Astrocyte (in vitro differentiated cells and primary cell): ENCODE measurements at regions not wholly inside any gene's neighbourhood (a gene's known extent, or its start where the extent isn't known, plus 50 kb on each side); places are given as distances from the start of the nearest gene placed in this dataset.

Source experiments
- DNase-seq: peaks from one replicate; pipeline ENCODE4 v3.0.0-alpha.2; 2010; ENCODE audit warnings: low read depth
- FAIRE-seq: peaks from 2 replicates; lab custom pipeline; 2011; peaks lifted over from hg19 to GRCh38; lab: Jason Lieb, UNC
- H2AFZ ChIP-seq: 2 replicates; pipeline ENCODE4 v1.6.0; 2012; ENCODE audit warnings: low read depth, low read length, inconsistent platforms
- H3K27ac ChIP-seq: 2 replicates; pipeline ENCODE4 v1.5.1; 2011; ENCODE audit warnings: low read depth, low read length, inconsistent platforms
- H3K27me3 ChIP-seq: 2 replicates; pipeline ENCODE4 v1.6.0; 2011; ENCODE audit warnings: low read length, inconsistent platforms; ENCODE audit not compliant: insufficient read depth
- H3K36me3 ChIP-seq: 2 replicates; pipeline ENCODE4 v1.5.1; 2011; ENCODE audit warnings: low read length, inconsistent platforms; ENCODE audit not compliant: insufficient read depth
- H3K4me1 ChIP-seq: 2 replicates; pipeline ENCODE4 v1.5.1; 2011; ENCODE audit warnings: low read length, inconsistent platforms; ENCODE audit not compliant: insufficient read depth
- H3K4me2 ChIP-seq: 2 replicates; pipeline ENCODE4 v1.6.0; 2012; ENCODE audit warnings: low read length, inconsistent platforms
- H3K4me3 ChIP-seq: 2 replicates; pipeline ENCODE4 v1.5.1; 2011; ENCODE audit warnings: low read depth, mild to moderate bottlenecking, low read length, inconsistent platforms; ENCODE audit not compliant: insufficient read depth
- H3K79me2 ChIP-seq: 2 replicates; pipeline ENCODE4 v1.6.0; 2012; ENCODE audit warnings: mild to moderate bottlenecking, low read length, inconsistent platforms; ENCODE audit not compliant: insufficient read depth
- H3K9ac ChIP-seq: 2 replicates; pipeline ENCODE4 v1.6.0; 2012; ENCODE audit warnings: mild to moderate bottlenecking, low read length, inconsistent platforms
- H3K9me3 ChIP-seq: 2 replicates; pipeline ENCODE4 v1.5.1; 2012; ENCODE audit warnings: low read depth, mild to moderate bottlenecking, low read length, inconsistent platforms; ENCODE audit not compliant: insufficient read depth
- H4K20me1 ChIP-seq: 2 replicates; pipeline ENCODE4 v1.6.0; 2012; ENCODE audit warnings: low read length, inconsistent platforms; ENCODE audit not compliant: insufficient read depth
- H3K27ac Mint-ChIP-seq: one replicate; pipeline ENCODE4 v1.8.0; 2021; ENCODE audit warnings: mild to moderate bottlenecking, mixed read lengths; ENCODE audit not compliant: unreplicated experiment
- H3K27me3 Mint-ChIP-seq: one replicate; pipeline ENCODE4 v1.8.0; 2021; ENCODE audit warnings: low read depth, mixed read lengths; ENCODE audit not compliant: unreplicated experiment
- H3K36me3 Mint-ChIP-seq: one replicate; pipeline ENCODE4 v1.8.0; 2021; ENCODE audit warnings: low read depth, mixed read lengths; ENCODE audit not compliant: unreplicated experiment
- H3K4me1 Mint-ChIP-seq: one replicate; pipeline ENCODE4 v1.8.0; 2021; ENCODE audit warnings: low read depth, mixed read lengths; ENCODE audit not compliant: unreplicated experiment
- H3K4me3 Mint-ChIP-seq: one replicate; pipeline ENCODE4 v1.8.0; 2021; ENCODE audit warnings: mild to moderate bottlenecking, moderate library complexity, mixed read lengths; ENCODE audit not compliant: unreplicated experiment
- H3K9me3 Mint-ChIP-seq: one replicate; pipeline ENCODE4 v1.8.0; 2021; ENCODE audit warnings: mild to moderate bottlenecking, mixed read lengths; ENCODE audit not compliant: unreplicated experiment
- CTCF ChIP-seq: IDR thresholded peaks from 2 replicates; pipeline ENCODE4 v1.5.1; 2011; ENCODE audit warnings: low read depth, mild to moderate bottlenecking, inconsistent platforms, low read length, moderate library complexity; ENCODE audit not compliant: insufficient read depth
- EZH2 ChIP-seq: IDR thresholded peaks from 2 replicates; pipeline ENCODE4 v1.6.1; 2012; ENCODE audit warnings: mild to moderate bottlenecking, low read length, inconsistent platforms; ENCODE audit not compliant: insufficient read depth

GRCh38 chr18:30103881-30104280 lies 938.7 kb downstream of the DSC3 start:
- H3K27ac ChIP-seq, result no peak overlapping the region
- H3K79me2 ChIP-seq, result no peaks in the 10 kb centered on the region
- H3K4me1 ChIP-seq, result no peaks in the 10 kb centered on the region
- H3K9me3 Mint-ChIP-seq, result no peaks in the 10 kb centered on the region
- no peak overlapping the region for H3K9ac ChIP-seq
- no peaks in the 10 kb centered on the region for H3K9me3 ChIP-seq
- DNase-seq (no peak), FAIRE-seq (no peak)
- no peaks in the 10 kb centered on the region for H3K36me3 ChIP-seq
- H3K4me1 Mint-ChIP-seq, result no peaks in the 10 kb centered on the region
- no peak overlapping the region for H3K4me2 ChIP-seq
- no peaks in the 10 kb centered on the region for H4K20me1 ChIP-seq
- no peaks in the 10 kb centered on the region for H3K36me3 Mint-ChIP-seq
- H3K4me3 Mint-ChIP-seq, result no peak overlapping the region
- no peak overlapping the region for H3K27ac Mint-ChIP-seq
- no peak overlapping the region for H2AFZ ChIP-seq
- no peaks in the 10 kb centered on the region for H3K27me3 Mint-ChIP-seq
- H3K27me3 ChIP-seq, result no peaks in the 10 kb centered on the region
- no peak for TF ChIP-seq EZH2
- TF ChIP-seq CTCF, result no peak
- no peak overlapping the region for H3K4me3 ChIP-seq

GRCh38 chr18:30096796-30097195 lies 945.7 kb downstream of the DSC3 start:
- no peaks in the 10 kb centered on the region for H3K36me3 Mint-ChIP-seq
- H3K79me2 ChIP-seq, result no peaks in the 10 kb centered on the region
- H3K27me3 Mint-ChIP-seq, result no peaks in the 10 kb centered on the region
- FAIRE-seq (no peak), DNase-seq (no peak)
- no peak overlapping the region for H3K4me3 Mint-ChIP-seq
- H3K9ac ChIP-seq, result no peak overlapping the region
- no peaks in the 10 kb centered on the region for H4K20me1 ChIP-seq
- peaks cover 16% of the 10 kb centered on the region for H3K4me1 Mint-ChIP-seq
- no peaks in the 10 kb centered on the region for H3K36me3 ChIP-seq
- H2AFZ ChIP-seq, result no peak overlapping the region
- TF ChIP-seq EZH2 (no peak), CTCF (no peak)
- H3K9me3 Mint-ChIP-seq, result no peaks in the 10 kb centered on the region
- no peaks in the 10 kb centered on the region for H3K4me1 ChIP-seq
- H3K9me3 ChIP-seq, result no peaks in the 10 kb centered on the region
- H3K27ac ChIP-seq, result no peak overlapping the region
- no peaks in the 10 kb centered on the region for H3K27me3 ChIP-seq
- no peak overlapping the region for H3K27ac Mint-ChIP-seq
- H3K4me2 ChIP-seq, result no peak overlapping the region
- no peak overlapping the region for H3K4me3 ChIP-seq

- Histone ChIP-seq H3K4me2 (peak overlapping the region; percentile 45), H3K4me1 (no peaks in the 10 kb centered on the region), H3K36me3 (no peaks in the 10 kb centered on the region), H3K4me3 (no peak overlapping the region), H3K27me3 (no peaks in the 10 kb centered on the region), H3K9me3 (no peaks in the 10 kb centered on the region), H3K9ac (no peak overlapping the region), H3K27ac (peak overlapping the region; percentile 12), H3K79me2 (no peaks in the 10 kb centered on the region), H4K20me1 (no peaks in the 10 kb centered on the region), H2AFZ (no peak overlapping the region)
- no peaks in the 10 kb centered on the region for H3K36me3 Mint-ChIP-seq
- no peak overlapping the region for H3K4me3 Mint-ChIP-seq
- no peaks in the 10 kb centered on the region for H3K27me3 Mint-ChIP-seq
- FAIRE-seq (no peak), DNase-seq (peak; percentile 49)
- TF ChIP-seq CTCF, result no peak
- TF ChIP-seq EZH2, result no peak
- H3K9me3 Mint-ChIP-seq, result no peaks in the 10 kb centered on the region
- H3K4me1 Mint-ChIP-seq, result peaks cover 16% of the 10 kb centered on the region
- H3K27ac Mint-ChIP-seq, result peak overlapping the region; percentile 99
Observed at GRCh38 chr18:30094556-30094955, 948.0 kb downstream of the DSC3 start.
